ENCODE measurements at regions not wholly inside any gene's neighbourhood (a gene's known extent, or its start where the extent isn't known, plus 50 kb on each side); places are given as distances from the start of the nearest gene placed in this dataset.
"Not testable (repeated sequence)": the region's sequence is repeated elsewhere in the genome, so short reads cannot be mapped to it uniquely, and the experiment has no call there.

DNA sequence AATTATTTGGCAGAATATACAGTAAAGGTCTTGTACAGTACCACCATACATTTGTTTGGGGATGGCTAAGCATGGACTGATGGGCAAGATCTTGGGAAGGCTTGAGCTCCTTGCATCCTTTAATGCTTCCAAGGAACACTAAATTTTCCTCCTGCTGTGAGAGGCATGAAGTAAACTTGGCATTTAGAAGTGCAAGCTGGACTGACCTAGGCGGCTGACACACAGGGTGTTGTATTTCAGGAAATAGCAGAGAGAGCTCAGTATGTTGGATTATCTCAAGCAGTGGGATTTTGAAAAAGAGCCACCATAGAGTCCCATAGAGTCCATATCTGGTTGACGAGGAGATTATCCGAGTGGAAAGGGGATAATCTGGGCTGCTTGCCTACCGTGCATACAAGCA lies 2137.1 kb downstream of the TP53TG3F start:
- 30 to 35% methylated on average over 4 of the region's 4 CpGs for WGBS, 2 experiments (ENCODE audit: low coverage in 1 of 2, low lambda C conversion rate in 2 of 2, missing lambda C conversion rate in 2 of 2)
- no peak for TF ChIP-seq EZH2 (IDR thresholded peaks at IDR 0.05; ENCODE audit: insufficient read depth, poor library complexity, severe bottlenecking)
- TF ChIP-seq EZH2phosphoT487 (IDR thresholded peaks at IDR 0.05; ENCODE audit: insufficient read depth, low read depth): no peak
- Histone ChIP-seq H3K9ac (no peak overlapping the region), H3K27me3 (replicated peaks; ENCODE audit: insufficient read depth) (no peaks in the 10 kb centered on the region), H3K4me1 (ENCODE audit: insufficient read depth) (no peaks in the 10 kb centered on the region), H3K79me2 (ENCODE audit: insufficient read depth) (no peaks in the 10 kb centered on the region), H3K27ac (no peak overlapping the region), H2AFZ (no peak overlapping the region), H3K4me3 (no peak overlapping the region), H4K20me1 (ENCODE audit: insufficient read depth) (no peaks in the 10 kb centered on the region), H3K4me2 (ENCODE audit: unreplicated experiment) (no peak overlapping the region), H3K9me3 (ENCODE audit: low read depth) (no peaks in the 10 kb centered on the region), H3K9me2 (ENCODE audit: insufficient read depth) (no peaks in the 10 kb centered on the region), H3F3A (ENCODE audit: insufficient read depth) (no peaks in the 10 kb centered on the region), H3K36me3 (ENCODE audit: low read depth) (no peaks in the 10 kb centered on the region)
- in situ Hi-C loops (cut with MboI): no loop called here
- no peak for DNase-seq

DNA sequence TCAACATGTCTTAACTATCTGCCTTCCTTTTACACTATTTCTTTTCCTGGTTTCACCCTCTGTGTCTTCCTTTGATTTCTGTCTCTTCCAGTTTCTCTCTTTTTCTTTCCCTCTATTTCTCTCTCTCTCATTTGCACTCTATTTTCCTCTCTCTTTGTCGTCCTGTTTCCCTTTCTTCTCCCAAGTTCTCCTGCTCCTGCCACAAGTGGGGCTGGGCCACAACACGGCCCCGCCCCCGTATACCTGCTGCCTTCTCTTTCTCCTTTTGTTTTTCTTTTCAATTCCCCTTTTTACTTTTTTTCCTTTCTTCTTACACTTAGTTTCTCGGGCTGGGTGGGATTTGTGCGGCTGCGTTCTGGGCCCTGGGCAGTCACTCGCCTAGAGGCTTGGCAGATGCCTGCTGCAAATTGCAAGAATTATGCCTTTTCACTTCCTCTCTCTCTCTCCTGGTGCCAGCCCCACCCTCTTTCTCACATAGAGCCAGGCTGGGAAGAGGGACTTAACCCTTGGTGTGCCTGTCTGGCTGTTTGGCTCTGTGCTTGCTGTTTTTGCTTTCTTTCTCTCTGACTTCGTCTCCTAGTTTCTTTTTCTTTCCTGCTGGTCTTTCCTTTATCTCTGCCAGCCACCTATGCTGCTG lies 2139.4 kb downstream of the TP53TG3F start:
- H3K9me3 ChIP-seq (ENCODE audit: low read depth): no peaks in the 10 kb centered on the region
- H3K4me1 ChIP-seq (ENCODE audit: insufficient read depth): no peaks in the 10 kb centered on the region
- H3K9ac ChIP-seq: no peak overlapping the region
- H3K27me3 ChIP-seq (replicated peaks; ENCODE audit: insufficient read depth): no peaks in the 10 kb centered on the region
- H3K36me3 ChIP-seq (ENCODE audit: low read depth): no peaks in the 10 kb centered on the region
- H3K27ac ChIP-seq: no peak overlapping the region
- no peaks in the 10 kb centered on the region for H3F3A ChIP-seq (ENCODE audit: insufficient read depth)
- TF ChIP-seq EZH2 (IDR thresholded peaks at IDR 0.05; ENCODE audit: insufficient read depth, poor library complexity, severe bottlenecking): no peak
- TF ChIP-seq EZH2phosphoT487 (IDR thresholded peaks at IDR 0.05; ENCODE audit: insufficient read depth, low read depth): no peak
- WGBS, 2 experiments (ENCODE audit: low coverage in 1 of 2, low lambda C conversion rate in 2 of 2, missing lambda C conversion rate in 2 of 2): 32 to 40% methylated on average over 9 of the region's 9 CpGs
- no peaks in the 10 kb centered on the region for H3K9me2 ChIP-seq (ENCODE audit: insufficient read depth)
- no peak overlapping the region for H3K4me2 ChIP-seq (ENCODE audit: unreplicated experiment)
- no peak overlapping the region for H2AFZ ChIP-seq
- no peak for DNase-seq
- H4K20me1 ChIP-seq (ENCODE audit: insufficient read depth): no peaks in the 10 kb centered on the region
- in situ Hi-C loops (cut with MboI): no loop called here
- H3K4me3 ChIP-seq: no peak overlapping the region
- H3K79me2 ChIP-seq (ENCODE audit: insufficient read depth): no peaks in the 10 kb centered on the region

DNA sequence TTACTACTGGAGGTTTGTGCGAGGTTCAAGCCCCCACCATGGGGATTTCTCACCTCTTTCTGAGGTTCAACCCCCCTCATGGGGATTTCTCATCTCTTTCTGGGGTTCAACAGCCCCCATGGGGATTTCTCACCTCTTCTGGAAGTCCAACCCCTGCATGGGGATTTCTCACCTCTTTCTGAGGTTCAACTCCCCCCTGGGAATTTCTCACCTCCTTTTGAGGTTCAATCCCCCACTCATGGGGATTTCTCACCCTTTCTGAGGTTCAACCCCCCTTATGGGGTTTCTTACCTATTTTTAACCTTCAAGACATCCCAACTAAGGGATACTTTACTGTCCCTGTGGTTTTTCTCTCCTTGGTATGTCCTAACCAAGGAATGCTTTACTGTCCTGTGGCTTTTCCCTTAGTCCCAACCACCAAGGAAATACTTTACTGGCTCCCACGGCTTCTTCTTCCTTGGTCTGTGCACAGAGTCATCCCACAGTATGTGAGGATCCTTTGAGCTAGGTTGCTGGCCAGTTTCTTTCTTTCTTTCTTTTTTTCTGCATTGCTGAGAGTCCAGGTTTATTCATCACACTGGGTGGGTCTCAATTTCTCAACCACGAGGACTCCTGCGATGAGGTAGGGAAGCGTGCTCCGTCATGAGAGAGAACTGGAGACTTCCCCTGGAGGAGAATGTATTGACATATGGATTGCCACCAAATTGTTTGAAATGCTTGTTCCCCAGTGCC lies 2140.2 kb downstream of the TP53TG3F start:
- H3K4me1 ChIP-seq (ENCODE audit: insufficient read depth): no peaks in the 10 kb centered on the region
- WGBS, 2 experiments (ENCODE audit: low coverage in 1 of 2, low lambda C conversion rate in 2 of 2, missing lambda C conversion rate in 2 of 2): 46 to 57% methylated on average over 6 of the region's 6 CpGs
- no peak for DNase-seq
- H3K9me2 ChIP-seq (ENCODE audit: insufficient read depth): no peaks in the 10 kb centered on the region
- TF ChIP-seq EZH2 (IDR thresholded peaks at IDR 0.05; ENCODE audit: insufficient read depth, poor library complexity, severe bottlenecking) (no peak), EZH2phosphoT487 (IDR thresholded peaks at IDR 0.05; ENCODE audit: insufficient read depth, low read depth) (no peak)
- H3K4me3 ChIP-seq: no peak overlapping the region
- no peaks in the 10 kb centered on the region for H3K36me3 ChIP-seq (ENCODE audit: low read depth)
- no peaks in the 10 kb centered on the region for H3F3A ChIP-seq (ENCODE audit: insufficient read depth)
- H2AFZ ChIP-seq: no peak overlapping the region
- no peaks in the 10 kb centered on the region for H3K27me3 ChIP-seq (replicated peaks; ENCODE audit: insufficient read depth)
- in situ Hi-C loops (cut with MboI): no loop called here
- no peak overlapping the region for H3K4me2 ChIP-seq (ENCODE audit: unreplicated experiment)
- H3K9me3 ChIP-seq (ENCODE audit: low read depth): no peaks in the 10 kb centered on the region
- no peaks in the 10 kb centered on the region for H4K20me1 ChIP-seq (ENCODE audit: insufficient read depth)
- no peak overlapping the region for H3K27ac ChIP-seq
- no peaks in the 10 kb centered on the region for H3K79me2 ChIP-seq (ENCODE audit: insufficient read depth)
- H3K9ac ChIP-seq: no peak overlapping the region

DNA sequence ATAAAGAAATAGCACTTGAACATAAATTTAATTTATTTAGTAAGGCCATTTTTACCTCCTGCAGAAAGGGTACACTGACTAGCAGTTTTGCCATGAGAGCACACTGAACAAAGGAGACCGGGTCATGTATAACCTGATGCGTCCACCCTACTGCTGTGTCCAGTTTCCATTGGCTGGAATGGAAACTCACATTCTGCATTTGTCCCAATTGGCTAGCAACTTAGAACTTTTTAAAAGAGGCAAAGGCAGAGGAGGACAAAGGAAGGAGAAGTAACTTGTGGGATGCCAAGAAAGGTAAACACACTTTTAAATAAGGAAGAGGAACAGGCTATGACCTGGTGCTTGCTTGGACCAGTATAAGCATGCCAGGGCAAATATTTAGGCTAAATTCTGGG lies 2140.7 kb downstream of the TP53TG3F start:
- H3K9me2 ChIP-seq (ENCODE audit: insufficient read depth); H3K4me2 ChIP-seq (ENCODE audit: unreplicated experiment); DNase-seq; in situ Hi-C loops (cut with MboI); H3K36me3 ChIP-seq (ENCODE audit: low read depth); H3K9me3 ChIP-seq (ENCODE audit: low read depth); H3K4me3 ChIP-seq; H3K27me3 ChIP-seq (replicated peaks; ENCODE audit: insufficient read depth); H3K4me1 ChIP-seq (ENCODE audit: insufficient read depth); H2AFZ ChIP-seq; H3K9ac ChIP-seq; H3K27ac ChIP-seq; H3K79me2 ChIP-seq (ENCODE audit: insufficient read depth); H4K20me1 ChIP-seq (ENCODE audit: insufficient read depth); H3F3A ChIP-seq (ENCODE audit: insufficient read depth): not testable (repeated sequence)
- 24 to 32% methylated on average over 2 of the region's 2 CpGs for WGBS, 2 experiments (ENCODE audit: low coverage in 1 of 2, low lambda C conversion rate in 2 of 2, missing lambda C conversion rate in 2 of 2)

DNA sequence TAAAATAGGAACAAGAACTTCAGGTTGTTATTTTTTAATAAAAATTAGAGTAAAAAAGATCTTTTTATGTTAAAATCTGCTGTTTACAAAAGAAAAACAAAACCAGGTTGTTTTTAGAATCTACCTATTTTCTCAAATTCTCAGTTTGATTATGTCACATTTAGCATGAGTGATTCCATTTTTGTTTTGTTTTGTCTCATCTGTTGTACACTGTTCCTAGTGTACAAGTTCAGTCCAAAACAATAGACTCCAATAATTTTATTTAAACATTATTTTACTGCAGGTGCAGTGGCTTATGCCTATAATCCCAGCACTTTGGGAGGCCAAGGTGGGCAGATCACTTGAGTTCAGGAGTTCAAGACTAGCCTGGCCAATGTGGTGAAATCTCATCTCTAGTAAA lies 2142.7 kb downstream of the TP53TG3F start:
- Histone ChIP-seq H3K9ac (no peak overlapping the region), H3K36me3 (ENCODE audit: low read depth) (no peaks in the 10 kb centered on the region), H3K4me3 (no peak overlapping the region), H3K4me1 (ENCODE audit: insufficient read depth) (no peaks in the 10 kb centered on the region), H3K9me2 (ENCODE audit: insufficient read depth) (no peaks in the 10 kb centered on the region), H2AFZ (no peak overlapping the region), H3F3A (ENCODE audit: insufficient read depth) (no peaks in the 10 kb centered on the region), H3K79me2 (ENCODE audit: insufficient read depth) (no peaks in the 10 kb centered on the region), H3K9me3 (ENCODE audit: low read depth) (no peaks in the 10 kb centered on the region), H3K27me3 (replicated peaks; ENCODE audit: insufficient read depth) (no peaks in the 10 kb centered on the region), H3K27ac (no peak overlapping the region), H4K20me1 (ENCODE audit: insufficient read depth) (no peaks in the 10 kb centered on the region), H3K4me2 (ENCODE audit: unreplicated experiment) (no peak overlapping the region)
- TF ChIP-seq EZH2phosphoT487 (IDR thresholded peaks at IDR 0.05; ENCODE audit: insufficient read depth, low read depth) (no peak), EZH2 (IDR thresholded peaks at IDR 0.05; ENCODE audit: insufficient read depth, poor library complexity, severe bottlenecking) (no peak)
- DNase-seq: no peak
- in situ Hi-C loops (cut with MboI): no loop called here

DNA sequence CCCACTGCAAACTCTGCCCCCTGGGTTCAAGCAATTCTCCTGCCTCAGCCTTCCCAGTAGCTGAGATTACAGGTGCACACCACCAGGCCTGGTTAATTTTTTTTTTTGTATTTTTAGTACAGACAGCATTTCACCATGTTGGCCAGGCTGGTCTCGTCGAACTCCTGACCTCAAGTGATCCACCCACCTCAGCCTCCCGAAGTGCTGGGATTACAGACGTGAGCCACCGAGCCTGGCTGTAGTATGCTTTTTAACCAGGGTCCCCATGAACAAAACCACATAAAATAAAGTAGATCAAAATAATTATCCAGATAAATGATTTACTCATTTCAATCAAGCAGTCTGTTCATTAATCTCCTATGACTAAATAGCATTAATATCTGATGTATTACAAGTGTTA lies 2144.0 kb downstream of the TP53TG3F start:
- H4K20me1 ChIP-seq (ENCODE audit: insufficient read depth); H3K9me3 ChIP-seq (ENCODE audit: low read depth); H3F3A ChIP-seq (ENCODE audit: insufficient read depth); H3K9me2 ChIP-seq (ENCODE audit: insufficient read depth); H3K4me2 ChIP-seq (ENCODE audit: unreplicated experiment); H3K27ac ChIP-seq; H3K36me3 ChIP-seq (ENCODE audit: low read depth); H3K27me3 ChIP-seq (replicated peaks; ENCODE audit: insufficient read depth); H2AFZ ChIP-seq; H3K79me2 ChIP-seq (ENCODE audit: insufficient read depth); DNase-seq; H3K4me1 ChIP-seq (ENCODE audit: insufficient read depth); H3K9ac ChIP-seq; in situ Hi-C loops (cut with MboI); H3K4me3 ChIP-seq: not testable (repeated sequence)
- WGBS, 2 experiments (ENCODE audit: low coverage in 1 of 2, low lambda C conversion rate in 2 of 2, missing lambda C conversion rate in 2 of 2): 31 to 37% methylated on average over 5 of the region's 5 CpGs

Data from GM23248 (cell line).